Activated CD8-positive, alpha-beta T cell treated with anti-CD3 and anti-CD28 coated beads for 36 hours (primary cell): ENCODE measurements at regions not wholly inside any gene's neighbourhood (a gene's known extent, or its start where the extent isn't known, plus 50 kb on each side); places are given as distances from the start of the nearest gene placed in this dataset.

Experiments
- ATAC-seq: fragments of 200-7000 bp; cut with Tn5 transposase; one replicate; pipeline ENCODE4 v1.10.0; 2021; ENCODE audit warnings: mild to moderate bottlenecking, moderate library complexity
- CTCF ChIA-PET: fragments of 350-600 bp; sonication (Branson Sonifier 250); formaldehyde crosslinking; loops from one replicate; lab custom pipeline; 2021; ENCODE audit warnings: antibody characterized with exemption; lab: Charles Lee
- POLR2A ChIA-PET: fragments of 350-600 bp; sonication (Branson Sonifier 250); formaldehyde crosslinking; loops from one replicate; lab custom pipeline; 2021; ENCODE audit warnings: antibody characterized with exemption; lab: Charles Lee
- DNase-seq: peaks from one replicate; pipeline ENCODE4 v3.0.0-alpha.2; 2020
- H3K27ac Mint-ChIP-seq: one replicate; pipeline ENCODE4 v1.8.0; 2021; ENCODE audit warnings: mild to moderate bottlenecking, mixed read lengths
- H3K27me3 Mint-ChIP-seq: one replicate; pipeline ENCODE4 v1.8.0; 2021; ENCODE audit warnings: mixed read lengths
- H3K36me3 Mint-ChIP-seq: one replicate; pipeline ENCODE4 v1.8.0; 2021; ENCODE audit warnings: low read depth, mixed read lengths
- H3K4me1 Mint-ChIP-seq: one replicate; pipeline ENCODE4 v1.8.0; 2021; ENCODE audit warnings: low read depth, mixed read lengths
- H3K4me3 Mint-ChIP-seq: one replicate; pipeline ENCODE4 v1.8.0; 2021; ENCODE audit warnings: mild to moderate bottlenecking, moderate library complexity, mixed read lengths
- H3K9me3 Mint-ChIP-seq: one replicate; pipeline ENCODE4 v1.8.0; 2021; ENCODE audit warnings: mixed read lengths
- CTCF ChIP-seq: fragments of 200-600 bp; IDR thresholded peaks from one replicate; pipeline ENCODE4 v1.8.0; 2022; ENCODE audit warnings: antibody characterized with exemption, mild to moderate bottlenecking
- intact Hi-C: fragments of 100-400 bp; cut with micrococcal nuclease; formaldehyde crosslinking; loops from one replicate; pipeline ENCODE4 v1.10.0; 2022

GRCh38 chr13:77985866-77986636 is 67.4 kb upstream of the EDNRB start:
- ChIA-PET POLR2A (no interaction called here), CTCF (interaction anchor here (1.3 kb wide), 1 partner anchor 135 kb away, joined by 3 read pairs; no protein-coding TSS in a partner anchor)
- Mint-ChIP-seq H3K36me3 (no peaks in the 10 kb centered on the region), H3K27ac (no peak overlapping the region), H3K9me3 (no peaks in the 10 kb centered on the region), H3K4me1 (no peaks in the 10 kb centered on the region), H3K4me3 (no peak overlapping the region), H3K27me3 (peaks cover 7% of the 10 kb centered on the region)
- no peak for TF ChIP-seq CTCF
- intact Hi-C loops = no loop called here
- ATAC-seq = no peak
- DNase-seq = no peak

GRCh38 chr13:77981281-77981881 is 62.8 kb upstream of the EDNRB start:
- POLR2A ChIA-PET = no interaction called here
- H3K27ac Mint-ChIP-seq = no peak overlapping the region
- H3K9me3 Mint-ChIP-seq = no peaks in the 10 kb centered on the region
- no peaks in the 10 kb centered on the region for H3K36me3 Mint-ChIP-seq
- no peak for ATAC-seq
- H3K27me3 Mint-ChIP-seq = peaks cover 2% of the 10 kb centered on the region
- CTCF ChIA-PET = interaction anchor here (0.5 kb wide), 1 partner anchor 140 kb away, joined by 3 read pairs; no protein-coding TSS in a partner anchor
- intact Hi-C loops = no loop called here
- H3K4me3 Mint-ChIP-seq = no peak overlapping the region
- H3K4me1 Mint-ChIP-seq = no peaks in the 10 kb centered on the region
- no peak for DNase-seq
- TF ChIP-seq CTCF = no peak

GRCh38 chr13:77980592-77980991 is 62.0 kb upstream of the EDNRB start:
- no peaks in the 10 kb centered on the region for H3K36me3 Mint-ChIP-seq
- no peak for TF ChIP-seq CTCF
- POLR2A ChIA-PET = no interaction called here

GRCh38 chr13:77979721-77980385 is 61.2 kb upstream of the EDNRB start:
- intact Hi-C loops = no loop called here

More at GRCh38 chr13:77980592-77980991, 62.0 kb upstream of the EDNRB start:
- Mint-ChIP-seq H3K27me3 (peaks cover 1% of the 10 kb centered on the region), H3K9me3 (no peaks in the 10 kb centered on the region), H3K27ac (no peak overlapping the region), H3K4me3 (no peak overlapping the region), H3K4me1 (no peaks in the 10 kb centered on the region)
- CTCF ChIA-PET = no interaction called here
- ATAC-seq = no peak
- intact Hi-C loops = no loop called here
- DNase-seq = no peak

More at GRCh38 chr13:77979721-77980385, 61.2 kb upstream of the EDNRB start:
- TF ChIP-seq CTCF = no peak
- H3K9me3 Mint-ChIP-seq = no peaks in the 10 kb centered on the region
- CTCF ChIA-PET = no interaction called here
- no peaks in the 10 kb centered on the region for H3K4me1 Mint-ChIP-seq
- ATAC-seq (no peak), DNase-seq (no peak)
- no peak overlapping the region for H3K27ac Mint-ChIP-seq
- H3K36me3 Mint-ChIP-seq = no peaks in the 10 kb centered on the region
- H3K27me3 Mint-ChIP-seq = peaks cover 1% of the 10 kb centered on the region
- POLR2A ChIA-PET = no interaction called here
- no peak overlapping the region for H3K4me3 Mint-ChIP-seq
